ENCODE measurements at regions not wholly inside any gene's neighbourhood (a gene's known extent, or its start where the extent isn't known, plus 50 kb on each side); places are given as distances from the start of the nearest gene placed in this dataset.

GRCh38 chr2:14982790-14983189 lies 350.3 kb downstream of the LRATD1 start (continued):
- TF ChIP-seq RAD21 (CRISPR knock-in tag; conservative IDR thresholded peaks at IDR 0.05 in 1 of 2, IDR thresholded peaks at IDR 0.05 in 1 of 2) = no peak
- no peak for TF ChIP-seq ZNF766 (CRISPR knock-in tag; conservative IDR thresholded peaks at IDR 0.05)
- TF ChIP-seq FOXM1 (IDR thresholded peaks at IDR 0.05; ENCODE audit: low read depth) = no peak
- no peak for TF ChIP-seq FOXM1 (CRISPR knock-in tag; IDR thresholded peaks at IDR 0.05; ENCODE audit: low read depth)

DNA sequence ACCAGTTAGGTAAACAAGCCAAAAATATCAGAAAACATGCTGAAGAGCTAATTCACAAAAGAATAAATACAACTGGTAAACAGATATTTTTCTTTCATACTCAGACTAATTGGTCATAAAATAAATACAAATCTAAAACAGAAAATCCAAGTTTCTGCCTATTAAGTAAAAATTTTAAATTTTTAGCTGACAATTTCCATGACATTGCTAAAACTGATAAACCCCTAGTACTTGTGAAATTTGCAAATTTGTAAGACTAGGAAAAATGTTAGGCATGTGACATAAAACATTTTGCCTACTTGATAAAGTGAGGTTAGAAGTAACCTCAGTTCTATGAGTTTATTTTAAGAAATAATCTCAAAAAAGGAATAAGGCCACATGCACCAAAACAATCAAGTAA lies 356.1 kb downstream of the LRATD1 start:
- H3K27me3 ChIP-seq (ENCODE audit: control insufficient read depth in 2 of 2, insufficient read depth in 2 of 2, low read length in 2 of 2) = no peaks in the 10 kb centered on the region
- H3K4me1 ChIP-seq (replicated peaks in 1 of 2; ENCODE audit: control insufficient read depth in 2 of 2, insufficient read depth in 2 of 2, low read length in 2 of 2) = no peaks in the 10 kb centered on the region
- no peak overlapping the region for H3K9ac ChIP-seq (ENCODE audit: insufficient read depth in 1 of 2, low read depth in 2 of 2, low read length in 2 of 2)
- H3K27ac ChIP-seq (ENCODE audit: extremely low read depth, low read depth, low read length) = no peak overlapping the region
- DNase-seq (ENCODE audit: extremely low read depth in 1 of 4, low spot score in 3 of 4) (no peak), FAIRE-seq (no peak), ATAC-seq (no peak)
- ChIA-PET POLR2A (no interaction called here), CTCF (ENCODE audit: low intra/inter-chr PET ratio) (no interaction called here)
- TF ChIP-seq, protein P1, sequence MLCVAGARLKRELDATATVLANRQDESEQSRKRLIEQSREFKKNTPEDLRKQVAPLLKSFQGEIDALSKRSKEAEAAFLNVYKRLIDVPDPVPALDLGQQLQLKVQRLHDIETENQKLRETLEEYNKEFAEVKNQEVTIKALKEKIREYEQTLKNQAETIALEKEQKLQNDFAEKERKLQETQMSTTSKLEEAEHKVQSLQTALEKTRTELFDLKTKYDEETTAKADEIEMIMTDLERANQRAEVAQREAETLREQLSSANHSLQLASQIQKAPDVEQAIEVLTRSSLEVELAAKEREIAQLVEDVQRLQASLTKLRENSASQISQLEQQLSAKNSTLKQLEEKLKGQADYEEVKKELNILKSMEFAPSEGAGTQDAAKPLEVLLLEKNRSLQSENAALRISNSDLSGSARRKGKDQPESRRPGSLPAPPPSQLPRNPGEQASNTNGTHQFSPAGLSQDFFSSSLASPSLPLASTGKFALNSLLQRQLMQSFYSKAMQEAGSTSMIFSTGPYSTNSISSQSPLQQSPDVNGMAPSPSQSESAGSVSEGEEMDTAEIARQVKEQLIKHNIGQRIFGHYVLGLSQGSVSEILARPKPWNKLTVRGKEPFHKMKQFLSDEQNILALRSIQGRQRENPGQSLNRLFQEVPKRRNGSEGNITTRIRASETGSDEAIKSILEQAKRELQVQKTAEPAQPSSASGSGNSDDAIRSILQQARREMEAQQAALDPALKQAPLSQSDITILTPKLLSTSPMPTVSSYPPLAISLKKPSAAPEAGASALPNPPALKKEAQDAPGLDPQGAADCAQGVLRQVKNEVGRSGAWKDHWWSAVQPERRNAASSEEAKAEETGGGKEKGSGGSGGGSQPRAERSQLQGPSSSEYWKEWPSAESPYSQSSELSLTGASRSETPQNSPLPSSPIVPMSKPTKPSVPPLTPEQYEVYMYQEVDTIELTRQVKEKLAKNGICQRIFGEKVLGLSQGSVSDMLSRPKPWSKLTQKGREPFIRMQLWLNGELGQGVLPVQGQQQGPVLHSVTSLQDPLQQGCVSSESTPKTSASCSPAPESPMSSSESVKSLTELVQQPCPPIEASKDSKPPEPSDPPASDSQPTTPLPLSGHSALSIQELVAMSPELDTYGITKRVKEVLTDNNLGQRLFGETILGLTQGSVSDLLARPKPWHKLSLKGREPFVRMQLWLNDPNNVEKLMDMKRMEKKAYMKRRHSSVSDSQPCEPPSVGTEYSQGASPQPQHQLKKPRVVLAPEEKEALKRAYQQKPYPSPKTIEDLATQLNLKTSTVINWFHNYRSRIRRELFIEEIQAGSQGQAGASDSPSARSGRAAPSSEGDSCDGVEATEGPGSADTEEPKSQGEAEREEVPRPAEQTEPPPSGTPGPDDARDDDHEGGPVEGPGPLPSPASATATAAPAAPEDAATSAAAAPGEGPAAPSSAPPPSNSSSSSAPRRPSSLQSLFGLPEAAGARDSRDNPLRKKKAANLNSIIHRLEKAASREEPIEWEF (CRISPR knock-in tag; IDR thresholded peaks at IDR 0.05) = no peak
- TF ChIP-seq IRF9 (tag; IDR thresholded peaks at IDR 0.05) = no peak
- H3K36me3 ChIP-seq (ENCODE audit: control insufficient read depth, insufficient read depth, low read length) = no peaks in the 10 kb centered on the region
- in situ Hi-C loops (cut with MboI) (no loop called here), intact Hi-C loops (cut with micrococcal nuclease) (no loop called here)
- BruUV-seq (replicated peaks) = no TSS peak
- H3K9me3 ChIP-seq (replicated peaks; ENCODE audit: control insufficient read depth, insufficient read depth, low read depth, low read length) = no peaks in the 10 kb centered on the region
- H3K4me2 ChIP-seq (ENCODE audit: insufficient read depth, low read length) = no peak overlapping the region
- no peaks in the 10 kb centered on the region for H3K9me1 ChIP-seq (ENCODE audit: control insufficient read depth, insufficient read depth, low read length)
- H3K79me2 ChIP-seq (ENCODE audit: control insufficient read depth, insufficient read depth, low read length) = no peaks in the 10 kb centered on the region
- H3K4me3 ChIP-seq = no peak overlapping the region
- H4K20me1 ChIP-seq (replicated peaks; ENCODE audit: control insufficient read depth, insufficient read depth, low read length) = no peaks in the 10 kb centered on the region
- no peak overlapping the region for H2AFZ ChIP-seq (ENCODE audit: low read depth, low read length)

All from K562 (cell line).